GM12878 (cell line): ENCODE measurements at regions not wholly inside any gene's neighbourhood (a gene's known extent, or its start where the extent isn't known, plus 50 kb on each side); places are given as distances from the start of the nearest gene placed in this dataset.

Source experiments
- ATAC-seq: fragments of 200-7000 bp; cut with Tn5 transposase; 3 replicates; pipeline ENCODE4 v1.9.1; 2020; ENCODE audit warnings: mild to moderate bottlenecking, moderate library complexity
- BruUV-seq: library from RNA; stranded (reverse); fragments of 400-500 nt; replicated peaks from 2 replicates; lab custom pipeline; 2021; lab: Mats Ljungman, UMichigan
- CTCF ChIA-PET: fragments of 300-600 bp; sonication (Branson Sonifier 250); formaldehyde crosslinking; extraction: SDS; loops from one replicate; lab custom pipeline; 2021; ENCODE audit warnings: inconsistent platforms; lab: Yijun Ruan, JAX
- POLR2A ChIA-PET: fragments of 350-600 bp; formaldehyde crosslinking; extraction: SDS; loops from one replicate; lab custom pipeline; 2021; ENCODE audit warnings: inconsistent platforms; lab: Charles Lee
- RAD21 ChIA-PET: fragments of 300-600 bp; sonication (Branson Sonifier 250); formaldehyde crosslinking; loops from one replicate; lab custom pipeline; 2023; ENCODE audit warnings: antibody characterized with exemption; ENCODE audit not compliant: unreplicated experiment; lab: Charles Lee
- SMC1A ChIA-PET: fragments of 300-600 bp; sonication (Branson Sonifier 250); formaldehyde crosslinking; loops from one replicate; lab custom pipeline; 2023; ENCODE audit not compliant: unreplicated experiment, uncharacterized antibody; lab: Charles Lee
- DNase-seq: peaks from one replicate; pipeline ENCODE4 v3.0.0-alpha.2; 2011; ENCODE audit warnings: low read depth, low spot score
- FAIRE-seq: peaks from 3 replicates; lab custom pipeline; 2011; peaks lifted over from hg19 to GRCh38; lab: Jason Lieb, UNC
- H2AFZ ChIP-seq: 2 replicates; pipeline ENCODE4 v1.6.0; 2011; ENCODE audit warnings: low read depth, low read length, control low read depth; ENCODE audit not compliant: control insufficient read depth
- H3K27ac ChIP-seq: 2 replicates; pipeline ENCODE4 v1.5.1; 2011; ENCODE audit warnings: control low read depth; ENCODE audit not compliant: control insufficient read depth, insufficient read depth
- H3K27me3 ChIP-seq, 2 experiments: replicated peaks in 1 of 2; 2 replicates each; pipeline versions ENCODE4 v1.6.0 to v1.6.1; 2011; ENCODE audit warnings: low read length in 1 of 2; ENCODE audit not compliant: control insufficient read depth in 2 of 2, insufficient read depth in 2 of 2
- H3K36me3 ChIP-seq, 2 experiments: 2 replicates each; pipeline ENCODE4 v1.5.1; 2011; ENCODE audit warnings: low read length in 1 of 2; ENCODE audit not compliant: control insufficient read depth in 2 of 2, insufficient read depth in 2 of 2
- H3K4me1 ChIP-seq: 2 replicates; pipeline ENCODE4 v1.6.1; 2011; ENCODE audit warnings: mild to moderate bottlenecking, low read length, moderate library complexity, mixed read lengths; ENCODE audit not compliant: control insufficient read depth, insufficient read depth
- H3K4me2 ChIP-seq: 2 replicates; pipeline ENCODE4 v1.6.0; 2011; ENCODE audit warnings: control low read depth; ENCODE audit not compliant: control insufficient read depth, insufficient read depth
- H3K4me3 ChIP-seq: fragments of 200-600 bp; sonication (generic); 2 replicates; pipeline ENCODE4 v1.5.1; 2016
- H3K79me2 ChIP-seq: 2 replicates; pipeline ENCODE4 v1.6.0; 2011; ENCODE audit warnings: low read length; ENCODE audit not compliant: control insufficient read depth, insufficient read depth
- H3K9ac ChIP-seq: 2 replicates; pipeline ENCODE4 v1.8.0; 2011; ENCODE audit warnings: low read length, control low read depth, mixed read lengths; ENCODE audit not compliant: control insufficient read depth, insufficient read depth
- H3K9me3 ChIP-seq: replicated peaks from 3 replicates; pipeline ENCODE4 v1.5.1; 2011; ENCODE audit warnings: mild to moderate bottlenecking, low read length; ENCODE audit not compliant: control insufficient read depth, insufficient read depth
- H4K20me1 ChIP-seq: 2 replicates; pipeline ENCODE4 v1.6.0; 2011; ENCODE audit not compliant: control insufficient read depth, insufficient read depth
- E2F4 ChIP-seq: IDR thresholded peaks from 2 replicates; pipeline ENCODE4 v1.6.1; 2012; ENCODE audit warnings: low read depth, low read length, improper control_type of control experiment
- RBBP5 ChIP-seq: fragments of 200-600 bp; sonication (generic); conservative IDR thresholded peaks from 2 replicates; pipeline ENCODE4 v1.6.1; 2016
- ZBTB11 ChIP-seq: fragments of 450-650 bp; formaldehyde crosslinking; IDR thresholded peaks from 2 replicates; pipeline ENCODE4 v1.5.0; 2022; ENCODE audit warnings: mild to moderate bottlenecking, missing genetic modification characterization
- WGBS: methylation state at CpG from one replicate; pipeline ENCODE4 v1.1.6; 2016; ENCODE audit warnings: low lambda C conversion rate; ENCODE audit not compliant: insufficient replicate concordance, insufficient coverage; ENCODE audit errors: missing lambda C conversion rate; 5-methylcytosine and 5-hydroxymethylcytosine counted together
- in situ Hi-C: fragments of 300-500 bp; cut with MboI; formaldehyde crosslinking; loops from 9 replicates; pipeline ENCODE4 v1.14.3; 2018; ENCODE audit warnings: mixed read lengths
- intact Hi-C: fragments of 100-400 bp; cut with micrococcal nuclease; formaldehyde crosslinking; loops from one replicate; pipeline ENCODE4 v1.14.2; 2022; ENCODE audit not compliant: unreplicated experiment

- RAD21 ChIA-PET: interaction anchor here (0.9 to 1.0 kb wide), 2 partner anchors 10 to 14 kb away, joined by 3 to 5 read pairs; no protein-coding TSS in a partner anchor
- WGBS: 6% methylated on average over 4 of the region's 4 CpGs
- H3K4me2 ChIP-seq: no peak overlapping the region
- H3K79me2 ChIP-seq: no peaks in the 10 kb centered on the region
- no peak overlapping the region for H2AFZ ChIP-seq
- no peak for TF ChIP-seq ZBTB11
- no peak for TF ChIP-seq RBBP5
- no peak for TF ChIP-seq E2F4
- H3K9me3 ChIP-seq: no peaks in the 10 kb centered on the region; the same call in 2 of the 3 replicates
- ATAC-seq (peak; percentile 27), FAIRE-seq (peak; percentile 13), DNase-seq (no peak)
- H3K4me3 ChIP-seq: no peak overlapping the region
- BruUV-seq: no TSS peak
- H3K27me3 ChIP-seq: no peaks in the 10 kb centered on the region
- peaks cover 17% of the 10 kb centered on the region for H3K4me1 ChIP-seq
- no peak overlapping the region for H3K27ac ChIP-seq
- H4K20me1 ChIP-seq: no peaks in the 10 kb centered on the region
- no peak overlapping the region for H3K9ac ChIP-seq
- POLR2A ChIA-PET: interaction anchor here (0.8 kb wide), 1 partner anchor 50 kb away, joined by 3 read pairs; no protein-coding TSS in a partner anchor
- in situ Hi-C loops: no loop called here
- CTCF ChIA-PET: interaction anchor here (0.6 to 2.3 kb wide), 6 partner anchors 14 to 59 kb away, joined by 3 to 5 read pairs (median 3); no protein-coding TSS in a partner anchor
- H3K36me3 ChIP-seq: no peaks in the 10 kb centered on the region
- intact Hi-C loops: loop anchor here (5.0 kb wide), 1 partner anchor 111 kb away; no protein-coding TSS in a partner anchor
- SMC1A ChIA-PET: interaction anchor here (0.7 to 5.2 kb wide), 13 partner anchors 9 to 695 kb away, joined by 3 to 31 read pairs (median 3); no protein-coding TSS in a partner anchor
Measured at GRCh38 chr2:7611750-7612149, 694.5 kb downstream of the RNF144A start.
